IPS-NIHi11 (cell line): ENCODE measurements at regions not wholly inside any gene's neighbourhood (a gene's known extent, or its start where the extent isn't known, plus 50 kb on each side); places are given as distances from the start of the nearest gene placed in this dataset.

Experiments
- DNase-seq: peaks from one replicate; pipeline ENCODE4 v3.0.0; 2012; ENCODE audit warnings: mixed read lengths, low spot score

DNA sequence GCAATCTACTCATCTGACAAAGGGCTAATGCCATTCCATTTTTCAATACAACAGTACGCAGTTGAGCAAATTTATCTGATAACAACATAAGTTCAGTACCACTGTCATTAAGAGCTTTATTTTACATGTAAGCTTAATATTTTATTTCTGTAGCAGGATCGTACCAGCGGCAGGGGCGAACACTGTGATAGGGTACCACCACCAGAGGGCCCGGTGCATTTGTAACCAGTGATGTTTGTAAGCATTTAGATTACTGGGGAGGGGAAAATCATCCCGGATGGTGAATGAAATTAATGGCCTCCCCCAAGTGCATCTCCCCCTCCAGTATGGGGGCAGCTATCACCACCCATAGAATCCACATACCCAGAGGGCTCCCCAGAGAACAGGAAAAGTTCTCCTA, 179.0 kb downstream of the ADGRA3 start:
- no peak for DNase-seq

DNA sequence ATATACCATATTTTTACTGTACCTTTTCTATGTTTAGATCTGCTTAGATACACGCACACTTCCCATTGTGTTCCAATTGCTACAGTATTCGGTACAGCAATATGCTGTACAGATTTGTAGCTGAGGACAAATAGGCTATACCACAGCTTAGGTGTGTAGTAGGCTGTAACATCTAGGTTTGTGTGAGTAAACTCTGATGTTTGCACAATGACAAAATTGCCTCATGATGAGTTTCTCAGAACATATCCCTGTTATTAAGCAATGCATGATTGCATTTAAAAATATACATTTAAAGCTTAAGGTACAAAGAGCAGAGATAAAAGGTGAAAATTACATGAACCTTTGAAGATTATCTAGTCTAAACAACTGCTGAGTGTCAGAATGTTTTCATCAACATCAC, 181.7 kb downstream of the ADGRA3 start:
- DNase-seq = no peak

DNA sequence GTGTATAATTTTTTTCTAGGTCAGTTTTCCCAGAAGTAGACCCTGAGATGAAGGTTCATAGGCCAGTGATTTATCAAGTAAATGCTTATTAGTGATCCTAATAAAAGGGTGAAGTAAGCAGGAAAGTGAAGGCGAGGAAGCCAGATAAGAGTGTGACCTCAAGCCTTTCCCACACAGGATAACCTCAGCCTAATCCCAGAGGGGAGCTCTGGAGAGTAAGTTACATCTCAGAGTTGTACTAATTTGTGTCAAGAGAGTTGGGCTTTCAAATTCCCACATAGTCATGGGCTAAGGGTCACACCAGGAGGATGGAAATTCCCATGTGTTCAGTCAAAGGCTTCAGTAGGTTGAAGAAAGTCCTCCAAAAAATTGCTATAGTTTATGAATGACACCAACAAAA, 191.4 kb downstream of the ADGRA3 start:
- DNase-seq = no peak

DNA sequence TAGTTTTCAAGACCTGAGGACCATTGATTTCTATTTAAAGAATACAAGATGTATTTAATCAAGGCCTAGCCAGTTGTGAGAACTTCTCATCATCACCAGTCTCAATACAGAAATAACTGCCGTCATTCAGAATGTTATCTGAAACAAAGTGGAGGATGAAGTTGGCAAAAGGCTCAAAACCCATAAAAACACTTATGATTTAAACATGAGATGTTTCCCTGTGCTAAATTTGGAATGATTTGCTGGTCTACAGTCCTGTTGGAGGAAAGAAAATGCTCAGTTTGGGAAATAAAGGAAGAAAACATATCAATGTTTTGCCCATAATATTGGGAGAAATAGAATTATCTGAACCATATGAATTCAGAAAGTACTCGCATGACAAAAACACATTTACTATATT, 192.2 kb downstream of the ADGRA3 start:
- no peak for DNase-seq

DNA sequence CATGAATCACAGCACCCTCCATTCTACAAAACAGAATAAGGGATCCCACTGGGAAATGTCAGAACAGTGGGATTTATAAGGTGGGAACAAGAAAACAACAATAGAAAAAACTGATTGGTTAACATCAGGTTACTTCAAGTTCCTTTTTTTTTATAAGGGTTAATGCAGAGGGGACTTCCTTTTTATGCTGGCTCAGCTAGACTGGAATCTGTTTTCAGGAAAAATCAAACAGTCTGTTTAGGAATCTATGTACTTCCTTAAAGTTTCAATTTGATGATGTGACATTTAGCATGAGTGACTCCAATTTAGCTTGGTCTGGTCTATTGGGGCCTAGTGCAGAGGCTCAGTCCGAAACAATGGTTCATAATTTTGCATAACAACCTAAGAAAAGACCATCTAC, 192.9 kb downstream of the ADGRA3 start:
- DNase-seq = no peak

DNA sequence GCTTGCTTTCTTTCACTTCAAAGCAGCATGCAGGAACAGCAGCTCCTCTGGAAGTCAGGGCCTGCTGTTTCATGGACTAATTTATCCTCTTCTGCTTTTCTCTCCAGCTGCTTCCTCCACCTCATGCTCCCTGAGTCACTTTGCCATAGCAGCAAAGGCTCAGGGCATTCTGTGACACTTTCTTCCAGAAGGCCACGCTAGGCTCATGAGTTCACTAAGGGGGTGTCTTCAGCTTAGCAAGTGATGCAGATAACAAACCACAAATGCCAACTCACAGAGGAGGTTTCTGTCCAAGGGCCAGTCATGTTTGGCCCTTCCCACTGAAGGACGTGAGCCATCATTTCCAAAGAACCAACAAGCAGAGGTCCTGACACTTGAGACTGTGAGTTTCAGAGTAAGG, 200.2 kb downstream of the ADGRA3 start:
- DNase-seq = no peak

DNA sequence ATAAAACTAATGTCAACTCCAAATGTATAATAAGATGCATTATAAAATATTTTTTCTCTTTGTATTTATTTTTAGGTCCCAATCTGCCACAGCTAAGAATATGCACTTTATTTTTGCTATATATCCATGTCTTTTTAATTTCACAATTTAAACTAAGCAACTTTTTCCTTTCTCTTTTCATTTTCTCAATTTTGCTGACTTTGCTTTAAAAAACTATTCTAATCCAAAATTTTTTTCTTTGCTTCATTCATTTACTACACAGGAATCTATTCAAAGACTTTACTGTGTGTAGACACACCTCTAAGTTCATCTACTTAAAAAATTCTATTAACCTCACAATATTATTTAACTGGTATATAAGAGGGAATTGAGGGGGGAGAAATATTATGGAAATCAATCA, 201.9 kb downstream of the ADGRA3 start:
- DNase-seq = no peak

DNA sequence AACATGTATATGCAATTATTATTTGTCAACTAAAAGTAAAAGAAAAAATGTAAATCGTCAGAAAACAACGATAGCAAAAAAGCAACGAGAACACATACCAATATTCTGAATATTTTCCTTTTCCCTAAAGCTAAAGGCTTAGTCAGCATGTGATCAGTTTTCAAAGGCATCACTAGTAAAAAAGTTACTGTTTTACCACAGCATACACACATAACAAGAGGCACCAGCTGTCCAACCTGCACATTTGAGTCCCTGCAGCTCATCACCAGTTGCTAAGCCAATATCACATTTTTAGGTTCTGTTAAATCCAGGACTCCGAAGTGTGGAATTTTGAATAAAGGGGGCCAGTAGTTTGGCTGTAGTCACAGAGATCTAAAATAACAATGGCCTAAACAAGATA, 203.8 kb downstream of the ADGRA3 start:
- DNase-seq = no peak

DNA sequence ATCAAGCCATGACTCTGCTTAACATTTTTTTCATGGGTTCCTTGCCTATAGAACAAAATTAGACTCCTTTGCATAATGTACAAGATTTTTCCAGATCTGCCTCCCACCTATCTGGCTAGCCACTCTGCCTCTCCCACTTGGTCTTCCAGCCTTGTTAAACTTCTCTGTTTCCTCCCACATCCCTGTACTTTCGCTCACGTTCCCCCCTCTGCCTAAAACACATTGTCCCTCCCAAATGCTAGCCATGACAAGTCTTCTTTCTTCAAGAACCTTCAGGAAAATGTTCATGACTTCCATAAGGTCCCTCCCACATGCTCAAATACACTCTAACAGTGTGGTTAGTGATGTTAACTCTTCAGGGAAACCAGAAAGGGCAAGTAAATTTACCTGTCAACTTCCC, 214.6 kb downstream of the ADGRA3 start:
- DNase-seq = no peak

DNA sequence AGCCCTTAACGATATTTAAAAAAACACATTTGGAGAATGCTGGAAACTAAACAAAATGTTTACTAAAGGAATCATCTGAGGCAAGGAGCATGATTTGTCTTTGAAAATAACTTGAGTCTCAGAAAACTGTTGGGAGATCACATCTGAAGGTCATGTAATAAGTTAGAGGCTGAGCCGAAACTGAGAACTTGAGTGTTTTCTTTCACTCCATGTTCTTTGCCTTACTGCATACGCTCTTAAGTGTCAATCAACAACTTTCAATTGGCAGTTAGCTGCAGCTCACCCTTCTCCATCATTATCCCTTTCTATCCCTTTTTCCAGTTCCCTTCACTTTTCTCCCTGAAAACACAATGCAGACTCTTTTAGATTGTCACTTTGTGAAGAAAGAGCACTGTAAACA, 216.2 kb downstream of the ADGRA3 start:
- no peak for DNase-seq

DNA sequence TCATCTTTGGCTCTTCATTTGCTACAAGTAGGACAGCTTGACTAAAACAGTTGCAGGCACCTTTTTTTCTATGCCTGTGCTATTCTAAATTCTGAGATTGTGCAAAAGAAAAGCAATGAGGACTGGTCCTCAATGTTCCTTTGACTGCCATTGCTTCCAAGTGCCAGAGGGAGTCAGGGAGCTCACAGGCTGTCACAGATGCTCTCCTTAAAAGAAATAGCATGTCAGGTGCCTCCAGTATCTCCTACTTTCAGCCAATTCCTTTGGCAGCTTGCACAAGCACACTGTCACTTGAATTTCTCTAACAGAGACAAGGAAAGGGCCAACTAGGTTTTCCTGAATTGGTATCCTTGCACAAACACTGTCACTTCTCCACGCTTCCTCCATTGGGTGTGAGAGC, 228.2 kb downstream of the ADGRA3 start:
- no peak for DNase-seq

DNA sequence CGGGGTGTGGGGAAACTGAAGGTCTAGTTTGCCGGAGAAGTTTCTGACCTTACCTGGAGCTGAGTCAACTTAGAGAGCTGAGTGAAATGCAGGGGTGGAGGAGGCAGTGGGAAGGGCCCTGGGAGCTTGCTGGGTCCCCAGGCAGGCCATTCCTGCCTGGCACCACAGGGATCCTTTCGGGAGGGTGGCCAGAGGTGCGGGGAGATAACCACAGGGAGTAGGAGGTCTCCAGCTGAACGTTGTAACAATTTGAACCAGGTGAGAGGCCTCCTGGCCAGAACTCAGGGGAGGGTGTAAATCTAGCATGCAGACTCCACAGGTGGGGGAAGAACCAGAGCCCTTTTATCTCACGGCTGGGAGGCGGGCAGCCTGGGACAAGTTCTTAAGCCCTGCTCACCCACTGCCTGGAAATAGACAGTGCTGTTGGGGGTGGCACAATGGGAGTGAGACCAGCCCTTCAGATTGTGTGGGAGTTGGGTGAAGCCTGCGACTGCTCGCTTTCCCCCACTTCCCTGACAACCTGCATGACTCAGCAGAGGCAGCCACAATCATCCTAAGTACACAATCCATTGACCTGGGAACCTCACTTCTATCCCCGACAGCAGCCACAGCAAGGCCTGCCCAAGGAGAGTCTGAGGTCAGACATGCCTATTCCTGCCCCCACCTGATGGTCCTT, 247.4 kb downstream of the ADGRA3 start:
- DNase-seq = no peak

DNA sequence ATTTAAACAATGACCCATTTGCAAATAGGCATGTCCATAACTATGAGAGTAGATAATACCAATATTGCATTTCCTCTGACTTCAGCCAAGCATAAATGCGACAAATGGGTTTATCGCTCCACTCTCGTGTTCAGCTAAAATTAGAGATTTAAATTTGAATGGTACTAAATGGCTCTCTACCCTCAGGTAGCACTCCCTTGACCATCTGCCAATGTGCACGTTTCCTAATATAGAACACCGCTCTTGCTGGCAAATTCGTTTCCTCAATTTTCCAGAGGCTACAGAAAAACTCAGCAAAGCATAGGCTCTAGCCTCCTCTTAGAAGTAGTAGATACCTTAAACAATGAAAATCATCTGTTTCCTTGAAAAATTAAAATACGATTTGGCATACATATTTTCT, 251.6 kb downstream of the ADGRA3 start:
- DNase-seq = no peak

DNA sequence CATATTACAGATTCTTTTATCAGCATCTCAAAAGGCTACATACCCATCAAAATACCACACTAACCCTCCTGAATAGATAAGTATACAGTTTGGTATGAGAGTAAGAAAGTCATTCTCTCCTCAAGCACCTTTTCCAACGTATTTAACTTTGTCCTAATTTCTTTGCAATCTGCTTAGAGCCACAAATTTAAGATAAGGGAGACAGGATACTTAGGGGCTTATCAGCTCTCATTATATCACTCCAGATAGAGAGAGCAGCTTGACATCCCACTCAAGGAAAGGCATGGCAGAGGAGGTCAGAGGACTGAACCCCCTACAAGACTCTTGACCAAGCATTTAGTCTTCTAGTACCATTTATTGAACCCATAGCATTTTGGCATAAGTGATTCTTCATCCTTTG, 262.4 kb downstream of the ADGRA3 start:
- DNase-seq = no peak

DNA sequence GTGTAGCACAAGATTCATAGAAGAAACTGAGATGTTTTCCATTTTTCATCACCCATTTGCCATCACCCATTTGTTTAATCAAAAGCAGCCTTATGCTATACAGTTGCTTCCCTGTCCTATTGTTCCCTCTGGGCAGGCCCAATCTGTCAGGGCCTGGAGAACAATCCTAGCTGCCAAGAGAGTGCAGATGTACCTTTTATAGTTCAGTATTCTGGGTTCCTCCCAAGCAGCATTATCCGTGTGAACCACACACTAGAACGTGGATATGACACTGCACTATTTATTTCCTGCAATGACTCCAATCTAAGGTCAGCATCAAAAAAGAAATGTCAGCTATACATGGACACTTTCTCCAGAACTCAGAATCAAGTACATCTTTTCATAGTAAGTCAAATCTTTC, 269.0 kb downstream of the ADGRA3 start:
- DNase-seq = no peak

DNA sequence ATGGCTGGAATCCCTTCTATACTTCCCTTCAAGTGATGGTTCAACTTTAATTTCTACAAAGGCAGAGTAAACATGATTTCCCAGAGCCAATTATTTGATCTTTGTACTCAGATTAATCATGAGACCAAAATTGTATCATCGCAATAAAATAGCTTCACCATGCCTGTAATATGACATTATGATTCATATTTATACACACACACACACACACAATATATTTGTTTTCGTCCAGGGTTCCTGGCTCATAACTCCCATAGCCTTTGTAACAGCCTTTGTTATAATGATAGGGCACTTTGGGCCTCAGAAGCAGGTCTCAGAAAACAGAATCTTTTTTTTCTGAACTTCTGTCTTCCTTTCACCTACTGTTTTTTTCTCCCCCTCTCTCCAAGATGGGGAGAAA, 270.6 kb downstream of the ADGRA3 start:
- no peak for DNase-seq

DNA sequence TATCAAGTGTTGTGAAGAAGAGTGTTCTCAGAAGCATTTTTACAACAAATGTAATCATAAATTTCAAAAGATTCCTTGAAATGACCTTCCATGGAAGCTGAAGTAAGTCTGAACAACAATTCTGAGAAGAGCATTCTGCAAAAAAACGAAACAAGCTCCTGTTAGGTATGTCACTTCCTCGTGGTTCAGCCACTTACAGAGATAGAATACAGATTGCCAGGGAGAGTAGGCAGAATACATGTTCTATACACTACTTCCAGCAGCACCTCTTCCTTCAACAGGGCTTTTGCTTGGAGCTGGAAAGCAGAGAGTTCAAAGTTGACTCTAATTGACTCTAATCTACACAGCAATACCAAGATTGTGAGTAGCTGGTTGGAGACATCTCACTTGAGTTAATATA, 274.5 kb downstream of the ADGRA3 start:
- no peak for DNase-seq

DNA sequence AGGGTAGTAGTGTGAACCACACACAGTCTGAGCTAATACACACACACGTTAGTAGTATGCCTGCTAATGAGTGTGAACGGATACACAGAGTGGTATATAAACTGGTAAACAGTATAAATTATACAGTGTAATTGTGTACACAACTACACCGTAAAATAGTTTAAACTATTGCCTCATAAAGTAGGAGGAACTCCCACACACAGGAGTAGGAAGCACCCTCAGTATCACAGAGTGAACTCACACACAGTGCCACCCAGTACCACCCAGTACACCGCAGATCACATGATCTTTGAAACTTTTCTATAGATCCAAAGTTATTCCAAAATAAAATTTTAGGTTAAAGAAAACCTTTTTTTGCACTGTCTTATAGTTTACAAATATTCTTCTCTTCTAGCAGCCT, 275.1 kb downstream of the ADGRA3 start:
- no peak for DNase-seq

DNA sequence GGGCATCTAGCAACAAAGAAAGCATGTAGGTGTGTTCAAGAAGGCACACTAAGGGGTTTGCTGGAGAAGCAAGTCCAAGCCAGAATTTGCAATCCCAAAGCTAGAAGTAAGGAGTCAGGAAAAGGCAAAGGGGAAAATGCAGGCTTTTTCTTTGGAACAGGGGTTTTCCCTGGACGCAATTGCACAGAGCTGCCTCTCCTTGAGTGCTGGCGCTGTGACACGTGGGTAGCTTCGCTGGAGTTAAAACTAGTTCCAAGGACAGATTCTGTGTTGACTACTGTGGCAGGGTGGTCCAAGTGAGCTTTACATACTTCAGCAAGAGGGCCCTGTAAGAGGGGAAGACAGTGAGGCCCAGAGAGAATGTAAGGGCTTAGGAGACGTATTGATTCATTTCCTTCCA, 277.1 kb downstream of the ADGRA3 start:
- peak; percentile 17 for DNase-seq

DNA sequence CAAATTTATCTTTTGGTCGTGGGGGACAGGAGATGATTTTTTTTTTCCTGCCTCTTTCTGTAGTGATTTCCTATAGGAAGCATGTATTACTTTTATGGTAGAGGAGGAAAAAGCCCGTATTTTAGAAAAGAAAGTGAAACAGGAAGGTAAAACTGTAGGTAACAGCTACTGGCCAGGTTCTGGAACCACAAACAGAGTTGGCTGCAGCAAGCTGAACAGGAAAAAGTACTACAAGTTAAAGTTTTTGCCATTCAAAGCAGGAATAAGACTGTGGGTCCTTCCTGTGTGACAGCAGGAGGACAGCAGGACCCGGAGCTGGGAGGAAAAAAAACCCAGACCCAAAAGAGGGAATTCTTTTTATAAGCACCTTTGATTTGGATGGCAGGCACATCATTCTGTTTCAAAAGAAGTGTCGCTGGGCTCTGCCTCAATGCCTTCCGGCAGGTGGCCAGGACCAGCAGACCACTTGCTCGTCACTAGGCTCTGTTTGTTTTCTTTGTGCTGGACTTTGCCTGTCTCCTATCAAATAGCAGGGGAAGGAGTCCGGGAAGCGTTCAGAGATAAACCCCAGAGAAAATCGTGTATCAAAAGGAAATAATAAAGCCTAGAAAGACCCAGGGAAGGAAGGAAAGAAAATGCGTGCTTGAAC, 277.9 kb downstream of the ADGRA3 start:
- peak; percentile 21 for DNase-seq

DNA sequence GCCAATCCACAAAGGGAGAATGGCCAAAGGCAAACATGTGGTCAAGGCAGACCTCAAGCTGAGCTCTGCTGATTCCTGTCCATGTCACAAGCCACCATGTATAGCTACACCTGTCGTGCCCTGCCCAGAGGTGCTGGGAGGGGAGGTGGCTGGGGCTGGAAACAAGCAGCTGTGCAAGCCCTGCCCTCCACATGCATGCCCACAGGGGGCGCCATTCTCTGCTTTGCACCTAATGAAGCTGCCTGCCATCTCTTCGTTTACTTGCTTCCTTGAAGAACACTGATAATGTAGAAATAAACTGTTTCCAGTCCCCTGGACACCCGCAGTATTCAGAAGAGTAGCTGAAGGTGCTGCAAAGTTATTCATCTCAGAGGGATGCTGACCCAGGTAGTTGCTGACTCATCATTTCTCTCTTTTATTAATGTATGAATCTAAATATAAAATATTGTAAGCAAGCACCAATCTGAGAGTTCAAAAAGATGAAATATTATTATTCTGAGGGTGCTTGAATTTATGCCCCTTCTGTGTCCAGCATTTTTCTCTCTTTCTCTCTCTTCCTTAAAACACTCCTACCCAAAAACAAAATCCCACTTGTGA, 278.6 kb downstream of the ADGRA3 start:
- peak; percentile 83 for DNase-seq

DNA sequence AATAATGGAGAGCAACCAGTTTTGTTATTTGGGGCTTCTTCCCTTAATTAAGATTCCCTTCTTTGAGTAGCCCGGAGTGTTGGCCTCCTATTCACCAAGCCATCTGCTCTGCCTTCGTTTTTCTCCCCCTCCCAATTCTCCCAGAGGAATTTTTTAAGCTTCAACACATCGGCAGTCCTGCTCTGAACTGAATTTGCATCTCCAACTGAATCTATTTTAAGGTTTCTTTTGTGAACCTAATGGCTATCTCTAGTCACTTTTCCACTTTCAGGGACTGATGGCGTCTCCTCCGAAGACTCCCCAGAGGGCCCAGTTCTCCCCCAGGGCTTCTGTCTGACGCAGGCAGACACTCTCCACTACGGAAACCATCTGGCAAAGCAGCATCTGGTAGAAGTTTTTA, 280.2 kb downstream of the ADGRA3 start:
- DNase-seq = no peak

DNA sequence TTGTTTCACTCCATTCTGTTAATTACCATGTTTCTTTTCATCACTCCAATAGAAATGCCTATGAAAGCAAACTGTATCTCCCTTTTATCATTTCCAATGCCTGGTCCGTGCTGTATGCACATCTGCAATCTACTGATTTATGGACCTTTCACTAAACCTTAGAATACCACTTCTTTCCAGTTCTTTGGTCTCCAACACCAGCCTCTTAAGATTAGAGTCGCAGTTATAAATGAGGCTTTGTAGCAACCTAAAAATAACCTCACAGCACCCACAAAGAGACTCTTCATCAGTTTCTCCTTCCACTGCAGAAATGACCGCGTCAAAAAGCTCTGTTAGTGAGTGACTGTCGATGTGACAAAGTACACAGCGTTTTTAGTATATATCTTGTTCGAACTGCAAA, 282.6 kb downstream of the ADGRA3 start:
- no peak for DNase-seq

DNA sequence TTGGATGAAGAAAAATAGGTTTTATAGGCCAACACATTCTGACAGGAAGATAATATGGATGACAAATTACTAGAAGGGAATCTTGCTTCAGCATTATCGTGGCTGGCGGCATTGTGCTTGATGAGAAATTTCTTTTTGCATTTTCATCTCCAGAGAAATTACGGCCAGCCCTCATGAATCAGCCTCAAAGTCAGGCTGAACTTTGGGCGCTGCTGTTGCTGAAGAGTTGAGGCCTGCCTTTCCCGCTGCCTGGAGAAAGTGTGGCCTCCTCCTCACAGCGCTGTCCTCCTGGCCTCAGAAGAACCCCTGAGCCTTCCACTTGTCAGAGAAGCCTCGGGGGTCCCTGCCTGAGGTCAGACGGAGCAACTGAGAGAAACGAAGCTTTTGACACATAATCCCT, 272.4 kb upstream of the KCNIP4 start:
- DNase-seq = no peak
